SK-N-SH (cell line): ENCODE measurements at regions not wholly inside any gene's neighbourhood (a gene's known extent, or its start where the extent isn't known, plus 50 kb on each side); places are given as distances from the start of the nearest gene placed in this dataset.
A peak's percentile ranks its signal among the peaks of the same experiment; 100 is the strongest.

Source experiments
- CTCF ChIA-PET: fragments of 300-600, 350-600 bp; formaldehyde crosslinking; extraction: SDS; loops from one replicate; lab custom pipeline; 2021; lab: Yijun Ruan, JAX
- POLR2A ChIA-PET: fragments of 350-600 bp; sonication (Branson Sonifier 250); formaldehyde crosslinking; extraction: SDS; loops from one replicate; lab custom pipeline; 2020; ENCODE audit warnings: antibody characterized with exemption, inconsistent platforms; lab: Yijun Ruan, JAX
- DNase-seq: peaks from one replicate; pipeline ENCODE4 v3.0.0; 2012
- H2AFZ ChIP-seq: fragments of 200-600 bp; sonication (generic); 2 replicates; pipeline ENCODE4 v1.8.1; 2016; ENCODE audit warnings: antibody characterized with exemption, mild to moderate bottlenecking, low read depth
- H3F3A ChIP-seq: fragments of 200-600 bp; sonication (generic); replicated peaks from 2 replicates; pipeline ENCODE3; 2016; ENCODE audit warnings: antibody characterized with exemption, mild to moderate bottlenecking; ENCODE audit not compliant: insufficient read depth
- H3K27ac ChIP-seq, 2 experiments: fragments of 200-500 bp in 1 of 2; fragments of 200-600 bp in 1 of 2; sonication (Bioruptor generic) in 1 of 2; sonication (generic), shearing (Covaris generic) in 1 of 2; 2 replicates each; pipeline versions ENCODE4 v1.5.1 to v1.6.1; 2014 to 2016; ENCODE audit warnings: low read depth in 2 of 2, inconsistent platforms in 1 of 2, low read length in 1 of 2, mild to moderate bottlenecking in 1 of 2, mixed read lengths in 1 of 2
- H3K27me3 ChIP-seq: fragments of 200-600 bp; sonication (generic), shearing (Covaris generic); 2 replicates; pipeline ENCODE4 v1.6.1; 2016; ENCODE audit warnings: mixed run types; ENCODE audit not compliant: insufficient read depth
- H3K36me3 ChIP-seq, 2 experiments: fragments of 200-500 bp in 1 of 2; fragments of 200-600 bp in 1 of 2; sonication (Bioruptor generic) in 1 of 2; sonication (generic) in 1 of 2; replicated peaks in 1 of 2; 2 replicates each; pipeline versions ENCODE3 to v1.5.1; 2014 to 2016; ENCODE audit warnings: low read length in 1 of 2, mild to moderate bottlenecking in 1 of 2; ENCODE audit not compliant: insufficient read depth in 2 of 2, control insufficient read depth in 1 of 2
- H3K4me1 ChIP-seq, 2 experiments: fragments of 200-500 bp in 1 of 2; fragments of 200-600 bp in 1 of 2; sonication (Bioruptor generic) in 1 of 2; sonication (generic), shearing (Covaris generic) in 1 of 2; 2 replicates each; pipeline versions ENCODE4 v1.5.1 to v1.6.1; 2014 to 2016; ENCODE audit warnings: low read depth in 1 of 2, low read length in 1 of 2, mixed run types in 1 of 2; ENCODE audit not compliant: insufficient read depth in 2 of 2, control insufficient read depth in 1 of 2
- H3K4me2 ChIP-seq: fragments of 200-600 bp; sonication (generic), shearing (Covaris generic); 2 replicates; pipeline ENCODE4 v1.6.1; 2017; ENCODE audit warnings: mixed run types
- H3K4me3 ChIP-seq, 2 experiments: fragments of 200-500 bp in 1 of 2; fragments of 200-600 bp in 1 of 2; sonication (Bioruptor generic) in 1 of 2; sonication (generic), shearing (Covaris generic) in 1 of 2; 2 replicates each; pipeline versions ENCODE4 v1.5.1 to v1.8.1; 2014 to 2016; ENCODE audit warnings: low read depth in 2 of 2, inconsistent platforms in 1 of 2, low read length in 1 of 2, mild to moderate bottlenecking in 1 of 2, mixed read lengths in 1 of 2, moderate library complexity in 1 of 2
- H3K79me2 ChIP-seq: fragments of 200-600 bp; sonication (generic); 2 replicates; pipeline ENCODE4 v1.8.1; 2017; ENCODE audit warnings: mild to moderate bottlenecking; ENCODE audit not compliant: insufficient read depth
- H3K9ac ChIP-seq: fragments of 200-600 bp; sonication (generic); 2 replicates; pipeline ENCODE4 v1.6.1; 2017; ENCODE audit warnings: mixed run types
- H3K9me2 ChIP-seq: fragments of 200-600 bp; sonication (generic); 2 replicates; pipeline ENCODE4 v1.6.1; 2017; ENCODE audit warnings: mixed run types
- H3K9me3 ChIP-seq: fragments of 200-600 bp; sonication (generic); 2 replicates; pipeline ENCODE4 v1.6.1; 2017; ENCODE audit warnings: mixed run types, mild to moderate bottlenecking, moderate library complexity
- H4K20me1 ChIP-seq: fragments of 200-600 bp; sonication (generic); 2 replicates; pipeline ENCODE4 v1.6.1; 2017; ENCODE audit warnings: mild to moderate bottlenecking, mixed run types; ENCODE audit not compliant: insufficient read depth
- CHD2 ChIP-seq: fragments of 150-350 bp; IDR thresholded peaks from 2 replicates; pipeline ENCODE4 v1.6.1; 2018; ENCODE audit warnings: low read length; ENCODE audit not compliant: partially characterized antibody
- CTCF ChIP-seq: fragments of 200-600 bp; sonication (generic); IDR thresholded peaks from 2 replicates; pipeline ENCODE4 v1.6.1; 2017; ENCODE audit warnings: antibody characterized with exemption, mild to moderate bottlenecking, moderate library complexity
- FOSL2 ChIP-seq: IDR thresholded peaks from 2 replicates; pipeline ENCODE4 v1.4.0; 2012; ENCODE audit warnings: low read depth, mild to moderate bottlenecking, moderate library complexity, borderline replicate concordance
- FOXJ3 ChIP-seq: sonication (generic); formaldehyde crosslinking; IDR thresholded peaks from 2 replicates; pipeline ENCODE4 v1.5.1; 2020; ENCODE audit warnings: mild to moderate bottlenecking, missing genetic modification reagents
- FOXM1 ChIP-seq: IDR thresholded peaks from 2 replicates; pipeline ENCODE4 v1.4.0; 2012; ENCODE audit warnings: low read depth, mild to moderate bottlenecking
- GABPA ChIP-seq: IDR thresholded peaks from 2 replicates; pipeline ENCODE4 v1.4.0; 2012; ENCODE audit warnings: low read depth, mild to moderate bottlenecking
- GATA2 ChIP-seq: sonication (generic); formaldehyde crosslinking; IDR thresholded peaks from 2 replicates; pipeline ENCODE4 v1.5.0; 2020; ENCODE audit warnings: mild to moderate bottlenecking, missing genetic modification reagents
- IRF3 ChIP-seq: fragments of 150-350 bp; IDR thresholded peaks from 2 replicates; pipeline ENCODE4 v1.6.1; 2016; ENCODE audit warnings: mild to moderate bottlenecking, low read depth, low read length
- JUND ChIP-seq: IDR thresholded peaks from 2 replicates; pipeline ENCODE4 v1.4.0; 2012
- NFIC ChIP-seq: IDR thresholded peaks from 2 replicates; pipeline ENCODE4 v1.4.0; 2012; ENCODE audit warnings: borderline replicate concordance
- NRF1 ChIP-seq: IDR thresholded peaks from 2 replicates; pipeline ENCODE4 v1.6.1; 2012; ENCODE audit warnings: low read depth, mild to moderate bottlenecking, low read length
- PBX3 ChIP-seq: IDR thresholded peaks from 2 replicates; pipeline ENCODE4; 2012
- POLR2AphosphoS5 ChIP-seq: IDR thresholded peaks from 2 replicates; pipeline ENCODE4 v1.6.1; 2012; ENCODE audit warnings: low read depth, low read length
- REST ChIP-seq: IDR thresholded peaks from 2 replicates; pipeline ENCODE4 v1.6.1; 2012; ENCODE audit warnings: mild to moderate bottlenecking, low read depth, low read length, moderate library complexity
- RFX5 ChIP-seq: IDR thresholded peaks from 2 replicates; pipeline ENCODE4 v1.6.1; 2012; ENCODE audit warnings: mild to moderate bottlenecking, improper control_type of control experiment, low read length
- RXRA ChIP-seq: IDR thresholded peaks from 2 replicates; pipeline ENCODE4 v1.4.0; 2012; ENCODE audit warnings: low read depth, mild to moderate bottlenecking, borderline replicate concordance
- SIN3A ChIP-seq: IDR thresholded peaks from 2 replicates; pipeline ENCODE4 v1.6.1; 2012; ENCODE audit warnings: low read depth, mild to moderate bottlenecking, low read length, moderate library complexity, borderline replicate concordance
- SMC3 ChIP-seq: IDR thresholded peaks from 2 replicates; pipeline ENCODE4 v1.6.1; 2012; ENCODE audit warnings: low read depth, low read length, improper control_type of control experiment
- TAF1 ChIP-seq: IDR thresholded peaks from 2 replicates; pipeline ENCODE4 v1.6.1; 2012; ENCODE audit warnings: low read depth, mild to moderate bottlenecking, low read length, moderate library complexity, borderline replicate concordance
- WGBS: methylation state at CpG from one replicate; pipeline ENCODE4 v1.1.6; 2017; ENCODE audit warnings: low lambda C conversion rate; 5-methylcytosine and 5-hydroxymethylcytosine counted together

GRCh38 chr13:103812971-103813370 lies 746.8 kb upstream of the SLC10A2 start:
- Histone ChIP-seq H3K9me3 (no peaks in the 10 kb centered on the region), H3K36me3 (no peaks in the 10 kb centered on the region), H3F3A (no peaks in the 10 kb centered on the region), H3K79me2 (no peaks in the 10 kb centered on the region), H3K4me1 (peaks cover 0 to 11% of the 10 kb centered on the region in 2 experiments; a peak in 2 of 4 replicates), H3K9me2 (no peaks in the 10 kb centered on the region), H3K27ac (peak overlapping the region; percentile 23 to 98; a peak in 3 of 4 replicates), H3K4me3 (no peak overlapping the region), H3K4me2 (no peak overlapping the region), H2AFZ (no peak overlapping the region), H4K20me1 (no peaks in the 10 kb centered on the region), H3K9ac (no peak overlapping the region), H3K27me3 (no peaks in the 10 kb centered on the region)
- CTCF ChIA-PET: interaction anchor here (1.0 kb wide), 1 partner anchor 25 kb away, joined by 3 read pairs; no protein-coding TSS in a partner anchor
- peak; percentile 27 for DNase-seq
- 23% methylated on average over 5 of the region's 5 CpGs for WGBS
- POLR2A ChIA-PET: interaction anchor here (1.3 kb wide), 1 partner anchor 193 kb away, joined by 4 read pairs; no protein-coding TSS in a partner anchor
- TF ChIP-seq CHD2 (no peak), NFIC (no peak), PBX3 (no peak), IRF3 (no peak)

GRCh38 chr13:103812558-103812957 lies 746.3 kb upstream of the SLC10A2 start:
- H3K4me3 ChIP-seq: no peak overlapping the region
- no peaks in the 10 kb centered on the region for H3K36me3 ChIP-seq
- no peaks in the 10 kb centered on the region for H3F3A ChIP-seq
- peak overlapping the region in 1 of 2 experiments; percentile 98; a peak in 3 of 4 replicates for H3K27ac ChIP-seq
- H4K20me1 ChIP-seq: no peaks in the 10 kb centered on the region
- ChIA-PET CTCF (interaction anchor here (1.0 to 1.1 kb wide), 2 partner anchors 25 to 274 kb away, joined by 3 read pairs; no protein-coding TSS in a partner anchor), POLR2A (interaction anchor here (1.3 kb wide), 1 partner anchor 194 kb away, joined by 4 read pairs; no protein-coding TSS in a partner anchor)
- DNase-seq: peak; percentile 62
- H3K4me1 ChIP-seq: peaks cover 0 to 11% of the 10 kb centered on the region in 2 experiments; a peak in 2 of 4 replicates
- no peaks in the 10 kb centered on the region for H3K9me3 ChIP-seq
- 24% methylated on average over 4 of the region's 4 CpGs for WGBS
- no peaks in the 10 kb centered on the region for H3K27me3 ChIP-seq
- no peaks in the 10 kb centered on the region for H3K9me2 ChIP-seq
- no peak overlapping the region for H2AFZ ChIP-seq
- H3K9ac ChIP-seq: no peak overlapping the region
- H3K4me2 ChIP-seq: no peak overlapping the region
- H3K79me2 ChIP-seq: no peaks in the 10 kb centered on the region
- TF ChIP-seq GABPA: no peak
- TF ChIP-seq FOXJ3 (CRISPR knock-in tag): peak; percentile 86
- 0 out of 2 replicates have a peak, but pooled peaks have one; percentile 51 for TF ChIP-seq FOXM1
- TF ChIP-seq NRF1: no peak
- TF ChIP-seq SIN3A: no peak
- no peak for TF ChIP-seq TAF1
- TF ChIP-seq GATA2: peak; percentile 98
- TF ChIP-seq JUND: peak; percentile 19; the same call in 1 of the 2 replicates
- TF ChIP-seq SMC3: no peak
- no peak for TF ChIP-seq RFX5
- TF ChIP-seq POLR2AphosphoS5: peak; percentile 58; the same call in 1 of the 2 replicates
- no peak for TF ChIP-seq CTCF
- no peak for TF ChIP-seq FOSL2
- TF ChIP-seq RXRA: no peak
- TF ChIP-seq REST: no peak
